ENCODE measurements at regions not wholly inside any gene's neighbourhood (a gene's known extent, or its start where the extent isn't known, plus 50 kb on each side); places are given as distances from the start of the nearest gene placed in this dataset.
"Not testable (repeated sequence)": the region's sequence is repeated elsewhere in the genome, so short reads cannot be mapped to it uniquely, and the experiment has no call there.

- no peak for DNase-seq (ENCODE audit: low read depth in 2 of 2)
Measured at GRCh38 chr5:2534251-2534650, 217.2 kb downstream of the IRX2 start.

DNA sequence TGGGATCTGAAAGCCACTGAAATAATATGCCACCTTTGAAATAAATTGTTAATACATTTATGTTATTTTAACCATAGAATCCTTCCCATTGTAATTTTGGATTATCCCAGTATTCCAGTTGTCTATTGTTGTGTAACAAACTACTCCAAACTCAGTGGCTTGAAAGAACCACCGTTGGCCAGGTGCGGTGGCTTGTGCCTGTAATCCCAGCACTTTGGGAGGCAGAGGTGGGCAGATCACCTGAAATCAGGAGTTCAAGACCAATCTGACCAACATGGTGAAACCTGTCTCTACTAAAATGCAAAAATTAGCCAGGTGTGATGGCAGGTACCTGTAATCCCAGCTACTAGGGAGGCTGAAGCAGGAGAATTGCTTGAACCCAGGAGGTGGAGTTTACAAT is 217.6 kb downstream of the IRX2 start:
- DNase-seq (ENCODE audit: low read depth in 2 of 2): not testable (repeated sequence)

DNA sequence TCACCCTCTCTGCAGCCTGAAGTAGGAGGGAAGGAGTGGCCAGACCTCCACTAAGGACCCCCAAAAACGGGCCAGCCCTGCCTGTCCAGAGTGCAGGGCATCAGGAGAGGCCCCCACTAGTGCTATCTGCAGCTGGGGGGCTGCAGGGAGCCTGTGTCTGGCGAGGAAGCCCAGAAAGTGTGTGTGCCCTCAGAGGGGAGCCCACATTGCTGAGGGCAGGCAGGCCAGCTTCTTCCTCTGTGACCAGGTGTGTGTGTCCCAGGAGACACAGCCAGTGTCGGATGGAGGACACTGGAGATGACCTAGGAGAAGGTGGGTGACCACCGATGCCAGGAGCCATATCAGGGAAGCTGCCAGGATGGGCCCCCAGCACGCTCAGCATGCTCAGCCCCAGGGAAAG is 218.7 kb downstream of the IRX2 start:
- DNase-seq (ENCODE audit: low read depth in 2 of 2): no peak

DNA sequence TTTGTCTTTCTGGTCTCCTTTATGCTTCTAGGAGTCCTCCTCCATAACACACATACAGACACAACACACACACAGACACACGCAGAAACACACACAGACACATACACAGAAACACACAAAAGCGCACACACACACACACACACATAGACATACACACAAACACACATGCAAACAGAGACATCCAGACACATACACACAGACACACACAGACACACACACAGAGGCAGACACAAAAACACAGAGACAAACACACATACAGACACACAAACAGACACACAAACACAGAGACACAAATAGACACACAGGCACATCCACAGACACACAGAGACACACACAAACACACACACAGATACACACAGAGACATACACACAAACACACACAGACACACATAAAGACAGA is 220.2 kb downstream of the IRX2 start:
- DNase-seq (ENCODE audit: low read depth in 2 of 2): no peak

DNA sequence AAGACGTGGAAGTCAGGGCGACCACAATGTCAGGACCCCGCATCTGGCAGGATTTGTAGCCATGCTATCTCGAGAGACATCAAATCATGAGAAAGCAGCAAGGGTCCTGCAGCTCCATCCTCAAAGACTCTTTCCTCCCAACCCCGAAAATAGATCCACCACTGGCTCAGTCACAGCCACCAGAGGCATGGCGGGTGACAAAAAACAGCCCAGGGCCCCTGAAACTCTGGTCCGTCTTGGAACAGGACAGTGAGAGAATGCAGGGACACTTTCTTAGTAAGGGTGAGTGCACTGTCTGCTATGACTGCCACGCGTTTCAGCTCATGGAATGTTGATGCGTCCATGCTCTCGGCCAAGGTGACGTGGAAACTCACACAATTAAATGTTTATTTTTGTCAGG is 220.9 kb downstream of the IRX2 start:
- DNase-seq (ENCODE audit: low read depth in 2 of 2): no peak

GRCh38 chr5:2529371-2530092 is 221.9 kb downstream of the IRX2 start:
- DNase-seq (ENCODE audit: low read depth in 2 of 2): no peak

DNA sequence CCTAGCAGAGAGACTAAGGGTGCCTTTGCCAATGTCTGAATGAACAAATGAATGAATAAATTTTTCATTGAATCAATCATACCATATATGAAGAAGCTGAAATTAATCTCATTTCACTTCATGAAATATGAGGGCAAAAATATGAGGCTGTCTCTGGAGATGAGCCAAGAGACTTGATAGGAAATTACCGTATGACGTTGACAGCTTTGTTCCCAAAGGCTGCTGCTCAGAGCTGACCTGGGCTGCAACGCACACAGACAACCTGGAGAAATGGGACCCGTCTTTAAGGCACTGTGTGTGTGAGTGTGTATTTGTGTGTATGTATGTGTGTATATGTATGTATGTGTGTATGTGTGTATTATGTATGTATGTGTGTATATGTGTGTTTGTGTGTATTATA is 226.1 kb downstream of the IRX2 start:
- DNase-seq (ENCODE audit: low read depth in 2 of 2): no peak

DNA sequence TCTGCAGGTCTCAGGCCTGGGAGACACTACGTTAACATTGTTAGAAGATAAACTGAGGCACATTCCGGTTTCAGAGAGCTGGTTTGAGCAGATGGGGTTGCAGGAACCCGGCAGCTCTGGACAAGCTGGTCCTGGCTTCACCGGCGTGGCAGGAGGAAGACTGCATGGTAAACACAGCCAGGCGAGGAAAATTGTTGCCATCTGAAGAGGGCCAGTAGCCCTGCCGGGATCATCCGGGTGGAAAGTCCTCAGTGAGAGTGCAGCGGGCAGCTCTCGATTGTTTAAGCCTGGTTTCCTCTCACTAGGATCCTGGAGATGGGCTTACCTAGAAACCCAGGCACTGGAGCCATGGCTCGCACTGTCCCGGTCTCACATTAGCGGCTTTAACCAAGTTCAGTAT is 226.9 kb downstream of the IRX2 start:
- DNase-seq (ENCODE audit: low read depth in 2 of 2): no peak

DNA sequence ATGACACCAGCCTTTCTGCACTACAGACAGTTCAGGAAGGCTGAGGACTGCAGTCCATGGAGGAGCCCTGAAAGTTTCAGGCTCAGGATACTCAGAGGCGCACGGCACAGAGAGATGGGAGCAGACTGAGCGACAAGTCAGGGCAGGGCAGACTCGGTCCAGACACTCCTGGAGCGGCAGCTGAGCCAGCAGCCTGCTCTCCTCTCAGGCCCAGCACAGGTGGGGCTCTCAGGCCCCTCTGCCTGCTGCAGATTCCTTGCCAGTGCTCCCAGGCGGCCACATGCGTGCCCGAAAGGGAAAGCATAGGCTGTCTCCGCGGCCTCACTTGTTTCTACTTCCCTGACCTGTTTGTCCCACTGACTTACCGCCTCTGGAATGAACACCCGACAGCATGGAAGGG is 228.3 kb downstream of the IRX2 start:
- no peak for DNase-seq (ENCODE audit: low read depth in 2 of 2)

- no peak for DNase-seq (ENCODE audit: low read depth in 2 of 2)
Measured at GRCh38 chr5:2522372-2522771, 229.1 kb downstream of the IRX2 start.

- DNase-seq (ENCODE audit: low read depth in 2 of 2): no peak
Measured at GRCh38 chr5:2519153-2519552, 232.3 kb downstream of the IRX2 start.

GRCh38 chr5:2517451-2517850 is 234.0 kb downstream of the IRX2 start:
- DNase-seq (ENCODE audit: low read depth in 2 of 2): no peak

DNA sequence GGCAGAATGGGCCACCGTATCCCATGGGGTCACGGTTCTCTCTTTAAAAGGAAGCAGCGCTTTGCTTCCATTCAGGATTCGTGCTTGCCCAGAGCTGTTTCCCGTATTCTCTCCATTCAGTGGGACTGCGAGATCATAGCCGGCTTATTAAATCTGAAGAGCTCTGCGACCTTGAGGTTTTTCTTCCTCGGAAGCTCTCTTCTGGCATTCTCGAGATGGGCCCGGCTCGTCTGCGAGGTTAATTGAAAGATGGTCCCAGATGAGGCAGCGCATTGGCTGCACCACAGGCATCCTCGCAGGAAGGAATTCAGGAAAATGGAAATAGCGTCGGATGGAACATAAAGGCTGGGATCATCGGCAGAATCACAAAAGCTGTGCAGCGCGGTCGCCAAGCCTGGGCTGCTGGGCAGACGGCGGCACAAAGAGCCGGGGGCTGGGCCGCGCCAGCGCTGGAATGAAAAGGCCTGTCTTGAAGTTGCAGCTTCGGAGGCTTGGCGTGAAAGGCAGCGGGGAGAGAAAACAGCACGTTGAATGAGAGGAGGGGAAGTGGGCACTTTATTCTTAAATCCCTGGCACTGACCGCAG is 236.2 kb downstream of the IRX2 start:
- no peak for DNase-seq (ENCODE audit: low read depth in 2 of 2)

DNA sequence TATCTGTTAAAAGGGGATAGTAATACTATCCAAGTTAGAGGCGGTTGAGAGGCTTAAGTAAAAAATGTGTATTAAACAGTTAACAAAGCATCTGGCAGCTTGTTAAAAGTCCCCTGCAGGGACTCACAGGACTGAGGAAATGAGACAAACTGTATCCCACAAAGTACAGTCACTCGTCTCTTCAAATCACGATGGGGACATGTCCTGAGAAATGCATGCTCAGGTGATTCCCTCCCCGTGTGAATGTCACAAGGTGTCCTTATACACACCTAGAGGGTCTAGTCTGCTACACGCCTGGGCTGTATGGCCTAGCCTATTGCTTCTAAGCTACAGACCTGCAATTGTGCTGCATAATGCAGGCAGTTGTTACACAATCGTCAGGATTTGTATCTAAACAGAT is 237.0 kb downstream of the IRX2 start:
- no peak for DNase-seq (ENCODE audit: low read depth in 2 of 2)

DNA sequence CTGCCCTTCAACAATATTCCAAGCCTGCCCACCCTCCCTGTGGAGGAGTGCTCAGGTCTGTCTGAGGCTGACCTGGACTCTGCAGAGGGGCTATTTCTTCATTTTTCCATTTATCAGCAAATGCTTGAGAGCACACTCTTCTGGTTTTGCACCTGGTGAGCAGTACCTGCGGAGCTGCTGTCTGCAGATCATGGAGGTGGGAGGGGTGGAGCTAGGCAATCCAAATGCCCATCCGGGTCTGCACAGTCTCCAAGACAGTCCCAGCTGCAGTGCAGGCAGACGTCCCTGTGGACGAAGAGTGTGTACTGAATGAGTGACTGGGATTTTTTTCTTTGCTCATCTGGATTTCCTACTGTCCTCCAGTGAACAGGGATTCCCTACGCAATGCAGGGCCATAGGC is 239.8 kb downstream of the IRX2 start:
- DNase-seq (ENCODE audit: low read depth in 2 of 2): no peak

DNA sequence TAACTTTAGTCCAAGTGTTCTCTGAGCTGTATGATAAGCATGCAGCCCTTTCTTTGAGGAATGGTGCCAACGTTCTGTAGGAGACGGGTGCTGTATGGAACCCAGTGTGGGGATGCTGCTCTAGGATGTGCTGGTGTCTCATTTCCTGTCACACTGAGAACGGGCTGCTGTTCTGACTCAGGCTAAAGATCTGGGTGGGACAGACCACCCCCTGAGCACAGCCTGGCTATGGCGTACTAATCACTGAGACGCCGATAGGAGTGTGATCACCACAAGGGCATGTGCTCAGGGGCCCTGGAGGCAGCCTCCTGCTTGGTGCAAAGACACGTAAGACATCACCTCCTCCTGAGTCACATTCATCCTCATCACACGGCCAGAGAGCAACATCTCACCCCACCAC is 240.4 kb downstream of the IRX2 start:
- no peak for DNase-seq (ENCODE audit: low read depth in 2 of 2)

- no peak for DNase-seq (ENCODE audit: low read depth in 2 of 2)
Measured at GRCh38 chr5:2509527-2509926, 241.9 kb downstream of the IRX2 start.

DNA sequence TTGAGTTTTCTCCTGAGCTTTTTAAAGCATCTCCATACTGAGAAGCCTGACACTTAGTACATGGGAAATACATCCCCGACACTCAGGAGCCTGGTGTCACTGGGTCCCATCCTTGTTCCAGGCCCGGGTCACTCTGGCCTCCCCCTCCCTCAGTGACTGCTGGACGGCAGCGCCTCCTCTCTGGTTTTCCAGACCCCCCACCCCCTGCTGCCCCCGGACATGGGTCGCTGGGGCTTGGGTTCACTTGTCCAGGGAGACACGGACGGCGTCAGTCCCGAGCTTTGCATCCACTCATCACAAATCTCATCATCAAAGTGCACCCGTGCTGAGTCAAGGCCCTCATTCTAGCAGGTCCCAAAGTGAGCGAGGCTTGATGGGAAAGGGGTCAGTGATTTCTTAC is 243.0 kb downstream of the IRX2 start:
- no peak for DNase-seq (ENCODE audit: low read depth in 2 of 2)

DNA sequence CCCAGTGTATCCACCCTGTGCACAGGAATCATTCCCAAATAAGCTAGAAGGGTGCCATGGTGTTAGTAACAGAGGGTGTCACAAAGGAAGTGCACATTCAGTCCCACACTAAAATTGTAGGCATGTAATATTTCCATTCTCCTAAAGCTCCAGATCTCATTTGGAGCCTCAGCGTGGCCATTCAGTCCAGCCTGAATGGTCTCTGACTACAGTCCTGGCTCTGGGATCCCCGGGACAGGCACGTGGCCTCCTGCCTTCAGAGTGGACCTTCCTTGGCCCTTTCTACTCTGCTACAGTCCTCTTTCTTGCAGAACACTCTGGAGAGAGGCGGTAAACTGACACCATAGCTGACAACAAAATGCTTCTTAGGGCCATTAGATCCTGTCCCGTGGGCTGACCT is 243.9 kb downstream of the IRX2 start:
- no peak for DNase-seq (ENCODE audit: low read depth in 2 of 2)

DNA sequence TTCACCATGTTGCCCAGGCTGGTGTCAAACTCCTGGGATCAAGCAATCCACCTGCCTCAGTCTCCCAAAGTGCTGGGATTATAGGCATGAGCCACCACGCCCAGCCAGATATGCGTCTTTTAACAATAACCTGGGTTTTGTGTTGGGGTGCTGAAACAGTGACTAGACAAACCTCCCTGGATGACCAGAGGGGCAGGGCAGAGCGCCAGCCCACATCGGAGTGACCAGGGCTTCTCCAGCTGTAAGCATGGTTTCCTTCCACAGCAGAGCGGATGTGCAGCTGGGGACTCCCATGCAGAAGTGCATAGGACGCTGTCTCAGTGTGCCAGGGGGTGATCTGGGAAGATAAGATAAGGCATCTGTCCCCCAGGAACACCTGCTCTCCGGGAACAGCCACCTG is 244.9 kb downstream of the IRX2 start:
- DNase-seq (ENCODE audit: low read depth in 2 of 2): no peak

- DNase-seq (ENCODE audit: low read depth in 2 of 2): no peak
Measured at GRCh38 chr5:2505217-2505616, 246.3 kb downstream of the IRX2 start.

GRCh38 chr5:2502970-2503594 is 248.4 kb downstream of the IRX2 start:
- DNase-seq (ENCODE audit: low read depth in 2 of 2): no peak

GRCh38 chr5:2499917-2500316 is 251.6 kb downstream of the IRX2 start:
- DNase-seq (ENCODE audit: low read depth in 2 of 2): no peak
